ENCODE measurements at regions not wholly inside any gene's neighbourhood (a gene's known extent, or its start where the extent isn't known, plus 50 kb on each side); places are given as distances from the start of the nearest gene placed in this dataset.

DNA sequence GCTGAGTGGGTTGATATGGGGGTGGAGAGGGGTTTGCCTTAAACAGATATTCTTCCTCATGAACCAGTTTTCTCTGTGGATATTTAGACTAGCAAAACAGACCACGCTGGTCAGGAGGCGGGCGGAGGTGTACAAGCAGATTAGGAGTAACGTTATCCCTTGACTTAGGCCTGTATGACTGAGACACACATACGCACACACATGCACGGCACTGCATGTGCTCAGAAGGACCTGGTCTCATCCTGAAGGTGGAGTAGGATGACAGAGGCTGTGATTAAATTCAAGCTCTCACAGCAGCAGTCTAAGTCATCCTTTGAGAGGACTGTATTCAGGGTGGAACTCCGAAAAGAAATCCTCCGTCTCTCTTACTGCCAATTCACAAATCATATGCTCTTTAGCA is 209.7 kb downstream of the DIRAS2 start:
- CTCF ChIA-PET, result interaction anchor here (0.6 kb wide), 1 partner anchor 108 kb away, joined by 3 read pairs; no protein-coding TSS in a partner anchor
- POLR2A ChIA-PET, result no interaction called here
- in situ Hi-C loops (cut with MboI), result no loop called here

More for the DNA sequence above, 209.7 kb downstream of the DIRAS2 start:
- no TSS peak for BruUV-seq (replicated peaks)
- Histone ChIP-seq H2AFZ (ENCODE audit: control insufficient read depth, low read depth, low read length) (no peak overlapping the region), H3K79me2 (ENCODE audit: control insufficient read depth, insufficient read depth, low read length) (no peaks in the 10 kb centered on the region), H3K27ac (ENCODE audit: control insufficient read depth, insufficient read depth) (no peak overlapping the region), H3K9ac (ENCODE audit: control insufficient read depth, insufficient read depth, low read length) (no peak overlapping the region), H3K9me3 (replicated peaks; ENCODE audit: control insufficient read depth, insufficient read depth, low read length) (no peaks in the 10 kb centered on the region), H3K4me2 (ENCODE audit: control insufficient read depth, insufficient read depth) (no peak overlapping the region), H4K20me1 (ENCODE audit: control insufficient read depth, insufficient read depth) (no peaks in the 10 kb centered on the region), H3K4me1 (ENCODE audit: control insufficient read depth, insufficient read depth, low read length) (no peaks in the 10 kb centered on the region), H3K4me3 (no peak overlapping the region), H3K27me3 (replicated peaks in 1 of 2; ENCODE audit: control insufficient read depth in 2 of 2, insufficient read depth in 2 of 2, low read length in 1 of 2) (no peaks in the 10 kb centered on the region; a peak in 1 of 4 replicates), H3K36me3 (ENCODE audit: control insufficient read depth in 2 of 2, insufficient read depth in 2 of 2, low read length in 1 of 2) (no peaks in the 10 kb centered on the region)
- TF ChIP-seq BACH1 (IDR thresholded peaks at IDR 0.05; ENCODE audit: borderline replicate concordance), result no peak
- TF ChIP-seq CHD4 (IDR thresholded peaks at IDR 0.05), result no peak
- no peak for TF ChIP-seq HDAC6 (IDR thresholded peaks at IDR 0.05; ENCODE audit: unreplicated experiment)
- no peak for TF ChIP-seq TCF12 (IDR thresholded peaks at IDR 0.05; ENCODE audit: low read depth, low read length)
- no peak for TF ChIP-seq TCF3 (IDR thresholded peaks at IDR 0.05; ENCODE audit: borderline replicate concordance, insufficient read depth, low read depth, low read length)
- no peak for TF ChIP-seq CBX5 (IDR thresholded peaks at IDR 0.05; ENCODE audit: low read depth)
- TF ChIP-seq, protein P1, sequence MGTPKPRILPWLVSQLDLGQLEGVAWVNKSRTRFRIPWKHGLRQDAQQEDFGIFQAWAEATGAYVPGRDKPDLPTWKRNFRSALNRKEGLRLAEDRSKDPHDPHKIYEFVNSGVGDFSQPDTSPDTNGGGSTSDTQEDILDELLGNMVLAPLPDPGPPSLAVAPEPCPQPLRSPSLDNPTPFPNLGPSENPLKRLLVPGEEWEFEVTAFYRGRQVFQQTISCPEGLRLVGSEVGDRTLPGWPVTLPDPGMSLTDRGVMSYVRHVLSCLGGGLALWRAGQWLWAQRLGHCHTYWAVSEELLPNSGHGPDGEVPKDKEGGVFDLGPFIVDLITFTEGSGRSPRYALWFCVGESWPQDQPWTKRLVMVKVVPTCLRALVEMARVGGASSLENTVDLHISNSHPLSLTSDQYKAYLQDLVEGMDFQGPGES (IDR thresholded peaks at IDR 0.05), result no peak
- no peak for TF ChIP-seq MEF2B (IDR thresholded peaks at IDR 0.05; ENCODE audit: partially characterized antibody, poor library complexity, severe bottlenecking)
- TF ChIP-seq YBX1 (IDR thresholded peaks at IDR 0.05), result no peak
- TF ChIP-seq MYC (IDR thresholded peaks at IDR 0.05; ENCODE audit: insufficient read depth, insufficient read length, insufficient replicate concordance, low read length, severe bottlenecking), result no peak
- no peak for TF ChIP-seq SREBF2 (IDR thresholded peaks at IDR 0.05; ENCODE audit: low read length)
- no peak for TF ChIP-seq TARDBP (IDR thresholded peaks at IDR 0.05; ENCODE audit: borderline replicate concordance)
- TF ChIP-seq SUPT20H (IDR thresholded peaks at IDR 0.05; ENCODE audit: borderline replicate concordance, control insufficient read depth, low read depth, low read length), result no peak
- TF ChIP-seq SMC3 (IDR thresholded peaks at IDR 0.05; ENCODE audit: borderline replicate concordance, low read length), result no peak
- no peak for TF ChIP-seq SMAD5 (IDR thresholded peaks at IDR 0.05; ENCODE audit: low read depth)
- no peak for TF ChIP-seq DPF2 (IDR thresholded peaks at IDR 0.05)
- no peak for TF ChIP-seq SRF (IDR thresholded peaks at IDR 0.05; ENCODE audit: low read depth in 2 of 2, low read length in 2 of 2)
- no peak for TF ChIP-seq POLR2AphosphoS5 (IDR thresholded peaks at IDR 0.05; ENCODE audit: low read length)
- TF ChIP-seq, protein P2, sequence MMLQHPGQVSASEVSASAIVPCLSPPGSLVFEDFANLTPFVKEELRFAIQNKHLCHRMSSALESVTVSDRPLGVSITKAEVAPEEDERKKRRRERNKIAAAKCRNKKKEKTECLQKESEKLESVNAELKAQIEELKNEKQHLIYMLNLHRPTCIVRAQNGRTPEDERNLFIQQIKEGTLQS (IDR thresholded peaks at IDR 0.05; ENCODE audit: borderline replicate concordance, extremely low read depth, low read depth, low read length), result no peak
- intact Hi-C loops (cut with micrococcal nuclease; ENCODE audit: unreplicated experiment), result loop anchor here (10.0 kb wide), 1 partner anchor 178 kb away; no protein-coding TSS in a partner anchor
- 31% methylated on average over 8 of the region's 8 CpGs for WGBS (ENCODE audit: insufficient coverage, insufficient replicate concordance, low lambda C conversion rate, missing lambda C conversion rate)
- FAIRE-seq (no peak), ATAC-seq (no peak), DNase-seq (ENCODE audit: low read depth, low spot score) (no peak)
- ChIA-PET RAD21 (ENCODE audit: unreplicated experiment) (no interaction called here), SMC1A (ENCODE audit: uncharacterized antibody, unreplicated experiment) (no interaction called here)
